HFF-Myc (cell line): ENCODE measurements at regions not wholly inside any gene's neighbourhood (a gene's known extent, or its start where the extent isn't known, plus 50 kb on each side); places are given as distances from the start of the nearest gene placed in this dataset.

Experiments
- DNase-seq: peaks from one replicate; pipeline ENCODE4 v3.0.0-alpha.2; 2011; ENCODE audit warnings: low read depth; ENCODE audit errors: extremely low read depth
- H3K4me3 ChIP-seq: replicated peaks from 2 replicates; pipeline ENCODE4 v1.5.1; 2011; ENCODE audit warnings: low read depth, mild to moderate bottlenecking, control low read depth, low read length
- CTCF ChIP-seq: IDR thresholded peaks from 2 replicates; pipeline ENCODE4 v1.5.1; 2012; ENCODE audit warnings: mild to moderate bottlenecking, low read depth, low read length, control low read depth; ENCODE audit errors: missing control alignments

- no peak for TF ChIP-seq CTCF
- DNase-seq: no peak
- H3K4me3 ChIP-seq: no peak overlapping the region
These were observed 119.7 kb upstream of the ABCA1 start for GRCh38 chr9:105047742-105048041.

- no peak for DNase-seq
- TF ChIP-seq CTCF: no peak
- H3K4me3 ChIP-seq: no peak overlapping the region
These were observed 120.4 kb upstream of the ABCA1 start for GRCh38 chr9:105048331-105048730.

- H3K4me3 ChIP-seq: no peak overlapping the region
- no peak for TF ChIP-seq CTCF
- DNase-seq: no peak
These were observed 122.3 kb upstream of the ABCA1 start for GRCh38 chr9:105050296-105050695.

GRCh38 chr9:105051897-105052296 lies 123.9 kb upstream of the ABCA1 start:
- no peak for TF ChIP-seq CTCF
- H3K4me3 ChIP-seq: no peak overlapping the region
- no peak for DNase-seq

GRCh38 chr9:105052346-105052745 lies 124.4 kb upstream of the ABCA1 start:
- H3K4me3 ChIP-seq: no peak overlapping the region
- DNase-seq: no peak
- no peak for TF ChIP-seq CTCF

GRCh38 chr9:105053209-105053652 lies 125.3 kb upstream of the ABCA1 start:
- DNase-seq: no peak
- no peak overlapping the region for H3K4me3 ChIP-seq
- no peak for TF ChIP-seq CTCF

GRCh38 chr9:105054491-105054890 lies 126.5 kb upstream of the ABCA1 start:
- H3K4me3 ChIP-seq: no peak overlapping the region
- no peak for DNase-seq
- TF ChIP-seq CTCF: no peak
